H1 (cell line): ENCODE measurements at regions not wholly inside any gene's neighbourhood (a gene's known extent, or its start where the extent isn't known, plus 50 kb on each side); places are given as distances from the start of the nearest gene placed in this dataset.

Experiments used
- CTCF ChIA-PET: fragments of 300-600 bp; sonication (Branson Sonifier 250); formaldehyde crosslinking; loops from one replicate; lab custom pipeline; 2021; ENCODE audit not compliant: partially characterized antibody; lab: Charles Lee
- POLR2A ChIA-PET: fragments of 300-600 bp; sonication (Branson Sonifier 250); formaldehyde crosslinking; loops from one replicate; lab custom pipeline; 2021; ENCODE audit warnings: inconsistent platforms; ENCODE audit not compliant: partially characterized antibody; lab: Charles Lee
- DNase-seq, 2 experiments: peaks; one replicate each; pipeline versions ENCODE4 v3.0.0 to v3.0.0-alpha.2; 2010 to 2022; ENCODE audit warnings: low spot score in 2 of 2, low read depth in 1 of 2, mixed read lengths in 1 of 2
- FAIRE-seq: peaks from 2 replicates; lab custom pipeline; 2011; peaks lifted over from hg19 to GRCh38; lab: Jason Lieb, UNC
- H2AFZ ChIP-seq: 2 replicates; pipeline ENCODE4 v1.8.1; 2012; ENCODE audit warnings: low read length, inconsistent platforms
- H2AK5ac ChIP-seq: 2 replicates; pipeline ENCODE4 v1.6.1; 2013; ENCODE audit warnings: low read depth, low read length
- H2BK120ac ChIP-seq: replicated peaks from 2 replicates; pipeline ENCODE3; 2013; ENCODE audit warnings: low read depth, low read length, inconsistent platforms
- H2BK12ac ChIP-seq: 2 replicates; pipeline ENCODE4 v1.6.1; 2013; ENCODE audit warnings: low read depth, low read length
- H2BK15ac ChIP-seq: 2 replicates; pipeline ENCODE4 v1.6.1; 2013; ENCODE audit warnings: low read length
- H2BK20ac ChIP-seq: 2 replicates; pipeline ENCODE4 v1.6.1; 2013; ENCODE audit warnings: low read length
- H2BK5ac ChIP-seq: 2 replicates; pipeline ENCODE4 v1.6.1; 2013; ENCODE audit warnings: low read depth, low read length
- H3K14ac ChIP-seq: 2 replicates; pipeline ENCODE4 v1.6.1; 2013; ENCODE audit warnings: inconsistent platforms; ENCODE audit not compliant: insufficient read length
- H3K18ac ChIP-seq: 2 replicates; pipeline ENCODE4 v1.6.1; 2013; ENCODE audit warnings: low read length; ENCODE audit errors: extremely low read depth
- H3K23ac ChIP-seq: 2 replicates; pipeline ENCODE4 v1.6.1; 2013; ENCODE audit warnings: inconsistent platforms; ENCODE audit not compliant: insufficient read length
- H3K23me2 ChIP-seq: 2 replicates; pipeline ENCODE4 v1.6.1; 2013; ENCODE audit warnings: low read depth, low read length
- H3K27ac ChIP-seq: 2 replicates; pipeline ENCODE4 v1.6.1; 2011; ENCODE audit warnings: low read depth, low read length, inconsistent platforms
- H3K27me3 ChIP-seq, 4 experiments: replicated peaks in 1 of 4; 1 replicate in 1 of 4; 2 replicates in 3 of 4; pipeline versions ENCODE4 v1.6.1 to v1.8.1; 2011 to 2013; ENCODE audit warnings: low read length in 3 of 4, mild to moderate bottlenecking in 3 of 4, inconsistent platforms in 2 of 4, mixed read lengths in 2 of 4, moderate library complexity in 1 of 4; ENCODE audit not compliant: control insufficient read depth in 3 of 4, insufficient read depth in 3 of 4; ENCODE audit errors: extremely low read depth in 1 of 4
- H3K36me3 ChIP-seq, 4 experiments: 2 replicates each; pipeline versions ENCODE4 v1.6.1 to v1.8.1; 2011 to 2013; ENCODE audit warnings: mild to moderate bottlenecking in 4 of 4, low read length in 3 of 4, moderate library complexity in 2 of 4, control low read depth in 1 of 4, inconsistent platforms in 1 of 4; ENCODE audit not compliant: insufficient read depth in 4 of 4, control insufficient read depth in 2 of 4
- H3K4ac ChIP-seq: replicated peaks from 2 replicates; pipeline ENCODE3; 2013; ENCODE audit warnings: low read length, low read depth, mixed read lengths, inconsistent platforms; ENCODE audit not compliant: insufficient read length
- H3K4me1 ChIP-seq, 4 experiments: replicated peaks in 1 of 4; 1 replicate in 1 of 4; 2 replicates in 3 of 4; pipeline versions ENCODE4 v1.6.1 to v1.8.1; 2011 to 2013; ENCODE audit warnings: low read length in 3 of 4, inconsistent platforms in 2 of 4, mixed read lengths in 1 of 4; ENCODE audit not compliant: insufficient read depth in 4 of 4, control insufficient read depth in 3 of 4
- H3K4me2 ChIP-seq, 2 experiments: 2 replicates each; pipeline versions ENCODE4 v1.6.1 to v1.8.1; 2011 to 2013; ENCODE audit warnings: low read depth in 2 of 2, low read length in 2 of 2, control low read depth in 1 of 2, inconsistent platforms in 1 of 2, mild to moderate bottlenecking in 1 of 2; ENCODE audit not compliant: insufficient read depth in 1 of 2
- H3K4me3 ChIP-seq, 4 experiments: fragments of 200-600, 300-600 bp in 1 of 4; sonication (generic), shearing (Covaris generic), sonication (Bioruptor Twin) in 1 of 4; 2 replicates each; pipeline versions ENCODE4 v1.5.1 to v1.8.1; 2011 to 2016; ENCODE audit warnings: low read length in 4 of 4, low read depth in 3 of 4, control low read depth in 2 of 4, inconsistent platforms in 2 of 4, mild to moderate bottlenecking in 2 of 4, mixed read lengths in 1 of 4, moderate library complexity in 1 of 4; ENCODE audit not compliant: insufficient read depth in 2 of 4; ENCODE audit errors: extremely low read depth in 1 of 4
- H3K56ac ChIP-seq: replicated peaks from 2 replicates; pipeline ENCODE3; 2013; ENCODE audit warnings: low read depth, mild to moderate bottlenecking, mixed read lengths, low read length, inconsistent platforms; ENCODE audit not compliant: insufficient read length
- H3K79me1 ChIP-seq: 2 replicates; pipeline ENCODE4 v1.6.1; 2013; ENCODE audit warnings: low read depth, low read length, control low read depth
- H3K79me2 ChIP-seq, 2 experiments: 2 replicates each; pipeline versions ENCODE4 v1.6.1 to v1.8.1; 2012 to 2013; ENCODE audit warnings: low read length in 2 of 2, mild to moderate bottlenecking in 2 of 2, inconsistent platforms in 1 of 2; ENCODE audit not compliant: insufficient read depth in 2 of 2, control insufficient read depth in 1 of 2
- H3K9ac ChIP-seq, 4 experiments: replicated peaks in 1 of 4; 1 replicate in 1 of 4; 2 replicates in 3 of 4; pipeline versions ENCODE4 v1.6.1 to v1.8.1; 2011 to 2013; ENCODE audit warnings: low read depth in 3 of 4, low read length in 3 of 4, control low read depth in 2 of 4, mild to moderate bottlenecking in 2 of 4, moderate library complexity in 2 of 4, inconsistent platforms in 1 of 4; ENCODE audit errors: extremely low read depth in 1 of 4
- H3K9me3 ChIP-seq, 2 experiments: 2 replicates each; pipeline versions ENCODE4 v1.6.1 to v1.8.1; 2012 to 2013; ENCODE audit warnings: mild to moderate bottlenecking in 2 of 2, moderate library complexity in 2 of 2, control low read depth in 1 of 2, inconsistent platforms in 1 of 2, low read depth in 1 of 2, low read length in 1 of 2, mixed read lengths in 1 of 2; ENCODE audit not compliant: insufficient read depth in 2 of 2
- H4K20me1 ChIP-seq, 2 experiments: replicated peaks in 1 of 2; 2 replicates each; pipeline versions ENCODE3 to v1.8.1; 2011 to 2013; ENCODE audit warnings: inconsistent platforms in 2 of 2, low read length in 2 of 2, mild to moderate bottlenecking in 1 of 2; ENCODE audit not compliant: insufficient read depth in 2 of 2, control insufficient read depth in 1 of 2
- H4K5ac ChIP-seq: 2 replicates; pipeline ENCODE4 v1.6.1; 2013; ENCODE audit warnings: low read length, low read depth, mixed read lengths, inconsistent platforms; ENCODE audit not compliant: insufficient read length
- H4K8ac ChIP-seq: 2 replicates; pipeline ENCODE4 v1.8.0; 2013; ENCODE audit warnings: mild to moderate bottlenecking, moderate library complexity, low read length, inconsistent platforms; ENCODE audit not compliant: insufficient read depth; ENCODE audit errors: extremely low read depth
- H4K91ac ChIP-seq: replicated peaks from 2 replicates; pipeline ENCODE3; 2013; ENCODE audit warnings: low read length, mixed read lengths, inconsistent platforms; ENCODE audit not compliant: insufficient read length
- BRCA1 ChIP-seq: IDR thresholded peaks from 2 replicates; pipeline ENCODE4 v1.6.1; 2012; ENCODE audit warnings: low read depth, low read length, improper control_type of control experiment
- RNF2 ChIP-seq: fragments of 200-900, 300-1000 bp; sonication (generic); IDR thresholded peaks from 2 replicates; pipeline ENCODE4 v1.7.1; 2016; ENCODE audit warnings: borderline replicate concordance, low read depth, mild to moderate bottlenecking, antibody characterized with exemption, low read length; ENCODE audit not compliant: poor library complexity, severe bottlenecking; ENCODE audit errors: missing control alignments
- SP1 ChIP-seq: IDR thresholded peaks from 2 replicates; pipeline ENCODE4 v1.6.1; 2011; ENCODE audit warnings: low read depth, low read length
- WGBS, 2 experiments: shearing (Covaris generic) in 1 of 2; methylation state at CpG; one replicate each; pipeline versions ENCODE4 v1.1.6 to v1.1.7; 2013 to 2015; ENCODE audit warnings: low lambda C conversion rate in 2 of 2, mixed read lengths in 2 of 2, inconsistent platforms in 1 of 2, low coverage in 1 of 2, missing lambda C conversion rate in 1 of 2; ENCODE audit not compliant: insufficient replicate concordance in 2 of 2, insufficient coverage in 1 of 2, insufficient read length in 1 of 2; ENCODE audit errors: extremely low coverage in 1 of 2, missing lambda C conversion rate in 1 of 2; 5-methylcytosine and 5-hydroxymethylcytosine counted together
- TF ChIP-seq, protein P1 (sequence below): IDR thresholded peaks from 2 replicates; pipeline ENCODE4 v1.6.1; 2011; ENCODE audit warnings: low read depth, mild to moderate bottlenecking, low read length; ENCODE audit not compliant: insufficient read depth

DNA sequence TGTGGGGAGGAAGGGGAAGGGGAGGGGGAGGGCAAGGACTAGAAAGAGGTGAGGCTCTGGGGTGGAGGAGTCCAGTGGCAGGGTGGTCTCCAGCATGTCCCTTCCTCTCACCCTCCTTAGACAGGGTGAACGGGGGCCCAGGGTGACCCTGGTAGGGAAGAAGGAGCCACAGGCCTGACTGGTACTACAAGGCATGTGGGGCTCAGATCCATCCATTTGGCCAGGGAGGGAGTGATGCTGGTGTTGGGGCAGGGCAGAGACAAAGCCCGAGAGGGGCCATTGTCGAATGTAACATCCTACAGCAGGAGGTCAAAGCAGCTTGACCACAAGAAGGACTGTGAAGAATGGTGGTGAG, 69.0 kb upstream of the SHISAL1 start:
- Histone ChIP-seq H2BK20ac (no peak overlapping the region), H3K4me2 (no peak overlapping the region), H3K36me3 (no peaks in the 10 kb centered on the region), H4K20me1 (no peaks in the 10 kb centered on the region), H3K79me2 (no peaks in the 10 kb centered on the region), H4K8ac (peak overlapping the region; percentile 6; the same call in 1 of the 2 replicates), H2AFZ (no peak overlapping the region), H3K4me1 (peaks cover 0 to 4% (median 2%) of the 10 kb centered on the region in 4 experiments; a peak in 4 of 7 replicates), H3K18ac (no peak overlapping the region), H3K14ac (no peak overlapping the region), H2BK120ac (no peak overlapping the region), H3K27me3 (no peaks in the 10 kb centered on the region), H3K9ac (no peak overlapping the region), H3K23ac (no peak overlapping the region), H4K91ac (no peak overlapping the region), H3K27ac (no peak overlapping the region), H2AK5ac (no peak overlapping the region), H2BK5ac (no peak overlapping the region), H3K4ac (no peak overlapping the region), H3K23me2 (no peaks in the 10 kb centered on the region), H3K4me3 (no peak overlapping the region), H3K79me1 (no peaks in the 10 kb centered on the region), H2BK15ac (no peak overlapping the region), H2BK12ac (no peak overlapping the region; the same call in 1 of the 2 replicates), H4K5ac (no peak overlapping the region), H3K9me3 (peaks cover 0 to 3% of the 10 kb centered on the region in 2 experiments; a peak in 1 of 4 replicates), H3K56ac (no peak overlapping the region)
- no peak for DNase-seq
- 89% methylated on average over 3 of the region's 3 CpGs; no CpG with 5 or more reads in 1 of the 2 experiments for WGBS, 2 experiments
- ChIA-PET CTCF (interaction anchor here (0.9 to 7.7 kb wide), 7 partner anchors 11 to 436 kb away, joined by 3 to 59 read pairs (median 5); no protein-coding TSS in a partner anchor), POLR2A (no interaction called here)
- no peak for FAIRE-seq
- TF ChIP-seq BRCA1 (no peak), RNF2 (no peak), SP1 (no peak)
- TF ChIP-seq, protein P1, sequence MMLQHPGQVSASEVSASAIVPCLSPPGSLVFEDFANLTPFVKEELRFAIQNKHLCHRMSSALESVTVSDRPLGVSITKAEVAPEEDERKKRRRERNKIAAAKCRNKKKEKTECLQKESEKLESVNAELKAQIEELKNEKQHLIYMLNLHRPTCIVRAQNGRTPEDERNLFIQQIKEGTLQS: no peak
